GM10248 (cell line): ENCODE measurements at regions not wholly inside any gene's neighbourhood (a gene's known extent, or its start where the extent isn't known, plus 50 kb on each side); places are given as distances from the start of the nearest gene placed in this dataset.

ENCODE experiments used
- CTCF ChIA-PET: fragments of 300-600 bp; sonication (Branson Sonifier 250); formaldehyde crosslinking; extraction: SDS; loops from one replicate; lab custom pipeline; 2021; ENCODE audit warnings: antibody characterized with exemption; lab: Yijun Ruan, JAX
- POLR2A ChIA-PET: fragments of 350-650 bp; sonication (Branson Sonifier 250); formaldehyde crosslinking; extraction: SDS; loops from one replicate; lab custom pipeline; 2020; ENCODE audit warnings: antibody characterized with exemption; lab: Yijun Ruan, JAX
- DNase-seq: peaks from one replicate; pipeline ENCODE4 v3.0.0; 2012; ENCODE audit errors: extremely low spot score
- TF ChIP-seq, protein P1 (sequence below): IDR thresholded peaks from 2 replicates; pipeline ENCODE4 v1.5.1; 2012; ENCODE audit warnings: mild to moderate bottlenecking, low read depth; ENCODE audit errors: extremely low read depth, missing control alignments, control extremely low read depth

DNA sequence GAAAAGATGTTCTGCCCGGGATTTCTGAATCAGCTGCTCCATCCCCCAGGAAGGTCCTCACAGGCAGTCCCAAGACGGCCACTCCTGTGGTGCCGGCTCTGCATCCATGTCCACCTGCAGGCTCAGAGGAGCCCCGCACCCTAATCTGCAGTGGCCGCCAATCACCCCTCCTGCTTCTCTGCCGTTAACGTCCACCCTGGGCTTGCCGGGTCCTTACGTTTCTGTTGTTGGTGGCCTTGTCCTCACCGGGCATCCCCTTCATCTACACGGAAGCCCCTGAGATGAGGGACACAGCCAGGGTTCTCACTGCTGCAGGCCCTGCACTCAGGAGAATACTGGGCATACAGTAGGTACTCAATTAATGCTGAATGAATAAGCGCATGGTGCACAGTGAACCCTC is 131.5 kb upstream of the SNTG2 start:
- CTCF ChIA-PET = no interaction called here
- TF ChIP-seq, protein P1, sequence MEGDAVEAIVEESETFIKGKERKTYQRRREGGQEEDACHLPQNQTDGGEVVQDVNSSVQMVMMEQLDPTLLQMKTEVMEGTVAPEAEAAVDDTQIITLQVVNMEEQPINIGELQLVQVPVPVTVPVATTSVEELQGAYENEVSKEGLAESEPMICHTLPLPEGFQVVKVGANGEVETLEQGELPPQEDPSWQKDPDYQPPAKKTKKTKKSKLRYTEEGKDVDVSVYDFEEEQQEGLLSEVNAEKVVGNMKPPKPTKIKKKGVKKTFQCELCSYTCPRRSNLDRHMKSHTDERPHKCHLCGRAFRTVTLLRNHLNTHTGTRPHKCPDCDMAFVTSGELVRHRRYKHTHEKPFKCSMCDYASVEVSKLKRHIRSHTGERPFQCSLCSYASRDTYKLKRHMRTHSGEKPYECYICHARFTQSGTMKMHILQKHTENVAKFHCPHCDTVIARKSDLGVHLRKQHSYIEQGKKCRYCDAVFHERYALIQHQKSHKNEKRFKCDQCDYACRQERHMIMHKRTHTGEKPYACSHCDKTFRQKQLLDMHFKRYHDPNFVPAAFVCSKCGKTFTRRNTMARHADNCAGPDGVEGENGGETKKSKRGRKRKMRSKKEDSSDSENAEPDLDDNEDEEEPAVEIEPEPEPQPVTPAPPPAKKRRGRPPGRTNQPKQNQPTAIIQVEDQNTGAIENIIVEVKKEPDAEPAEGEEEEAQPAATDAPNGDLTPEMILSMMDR = no peak
- DNase-seq = no peak
- POLR2A ChIA-PET = no interaction called here

DNA sequence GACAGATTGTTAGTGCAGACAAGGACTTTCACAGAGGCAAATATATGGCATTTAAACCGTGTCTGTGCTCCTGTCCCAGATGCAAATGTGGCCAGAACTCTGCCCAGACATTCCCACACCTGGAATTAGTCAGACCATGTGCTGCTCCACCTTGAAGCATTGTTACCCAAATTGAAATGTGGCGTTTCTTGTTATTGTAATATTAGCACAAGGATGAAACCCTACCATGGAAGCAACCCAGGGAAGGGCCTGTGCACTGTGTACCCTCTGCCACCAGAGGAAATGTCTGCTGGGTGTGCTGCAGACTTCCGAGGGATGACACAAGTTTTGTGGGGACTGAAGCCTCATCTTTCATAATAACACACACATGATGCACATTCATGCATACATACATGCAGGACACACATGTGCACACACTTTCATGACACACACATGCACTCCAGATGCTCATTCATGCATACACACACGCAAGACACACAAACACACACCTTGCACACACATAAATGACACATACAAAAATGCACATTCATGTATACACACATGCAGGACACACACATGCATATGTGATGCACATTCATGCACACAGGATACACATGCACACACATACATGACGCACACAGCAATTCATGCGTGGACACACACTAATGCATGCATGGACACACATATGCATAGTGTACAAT is 133.2 kb upstream of the SNTG2 start:
- POLR2A ChIA-PET = no interaction called here
- TF ChIP-seq, protein P1 = no peak
- CTCF ChIA-PET = no interaction called here
- DNase-seq = no peak

DNA sequence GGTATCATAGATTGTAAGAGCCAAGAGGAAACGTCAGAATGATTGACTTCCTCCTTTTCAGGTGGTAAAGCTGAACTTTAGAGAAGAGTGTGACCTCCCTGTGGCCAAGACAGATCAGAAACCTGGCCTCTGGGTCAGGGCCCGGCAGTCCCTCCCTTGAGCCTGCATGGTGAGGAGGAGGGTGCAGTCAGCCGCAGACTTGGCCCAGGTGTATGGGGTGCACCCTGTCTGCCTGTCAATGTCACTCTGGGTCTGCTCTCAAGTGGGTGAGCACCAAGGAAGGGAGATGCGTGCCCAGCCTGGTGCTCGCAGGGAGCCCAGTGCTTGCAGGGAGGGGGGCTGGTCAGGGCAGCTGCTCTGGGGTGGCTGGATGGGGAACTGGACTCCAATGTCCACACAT is 134.4 kb upstream of the SNTG2 start:
- ChIA-PET POLR2A (no interaction called here), CTCF (no interaction called here)
- no peak for DNase-seq
- TF ChIP-seq, protein P1 = no peak

DNA sequence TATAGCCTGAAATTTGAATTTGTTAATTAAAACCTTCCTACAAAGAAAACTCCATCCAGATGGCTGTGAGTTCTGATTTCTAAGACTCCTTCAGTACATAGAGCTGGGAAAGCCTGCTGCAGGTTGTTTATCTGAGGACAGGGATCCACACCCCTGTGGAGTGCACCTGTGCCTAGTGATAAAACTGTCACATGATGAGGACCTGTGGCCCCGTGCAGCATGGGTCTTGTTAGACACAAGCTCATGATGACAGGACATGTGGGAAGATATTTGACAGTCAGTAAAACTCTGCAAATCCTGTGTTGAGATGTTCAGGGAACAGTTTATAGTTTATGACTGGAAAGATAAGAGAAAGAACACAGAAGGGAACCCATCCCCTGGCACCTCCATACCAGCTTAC is 133.2 kb upstream of the TMEM18 start:
- TF ChIP-seq, protein P1 = no peak
- POLR2A ChIA-PET = no interaction called here
- CTCF ChIA-PET = interaction anchor here (1.5 to 2.1 kb wide), 2 partner anchors 28 kb away, joined by 3 to 4 read pairs; no protein-coding TSS in a partner anchor
- DNase-seq = no peak

DNA sequence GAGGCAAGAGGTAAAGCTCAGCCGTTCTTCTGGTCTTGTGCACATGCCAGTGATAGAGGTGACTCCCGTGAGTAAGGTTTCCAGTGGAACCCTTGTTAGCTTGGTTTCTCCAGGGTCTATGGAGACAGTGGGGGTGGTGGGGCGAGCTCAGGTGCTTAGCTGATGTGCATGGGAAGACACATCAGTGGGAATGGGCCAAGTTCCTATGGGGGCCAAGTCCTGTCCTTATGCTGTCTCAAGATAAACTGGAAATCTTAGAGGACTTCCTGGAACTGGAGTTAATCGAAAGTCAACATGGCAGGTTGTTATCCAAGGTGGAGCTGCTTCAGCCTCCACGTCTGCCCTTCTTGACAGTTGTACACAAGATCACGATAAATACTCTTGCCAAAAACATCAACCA is 130.1 kb upstream of the TMEM18 start:
- ChIA-PET POLR2A (no interaction called here), CTCF (interaction anchor here (1.4 to 2.1 kb wide), 2 partner anchors 17 to 19 kb away, joined by 3 to 4 read pairs; no protein-coding TSS in a partner anchor)
- no peak for DNase-seq
- TF ChIP-seq, protein P1 = no peak

DNA sequence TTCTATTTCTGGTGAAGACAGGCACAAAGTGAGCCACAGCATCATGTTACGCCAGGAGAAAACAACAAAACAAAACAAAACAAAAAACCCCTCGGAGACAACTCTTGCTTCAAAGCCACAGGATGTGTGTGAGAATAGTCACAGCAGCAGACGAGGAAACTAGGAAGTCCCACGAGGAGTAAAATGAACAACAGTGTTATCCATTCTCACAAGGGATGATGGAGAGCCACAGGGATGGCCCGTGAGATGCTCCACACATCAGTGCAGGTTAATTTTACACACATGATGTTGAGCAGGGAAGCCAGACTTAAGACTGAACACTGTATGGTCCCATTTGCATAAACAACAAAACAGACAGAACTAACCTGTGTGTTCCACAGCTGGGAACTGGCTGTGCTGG is 128.5 kb upstream of the TMEM18 start:
- TF ChIP-seq, protein P1 = no peak
- CTCF ChIA-PET = interaction anchor here (2.1 kb wide), 1 partner anchor 18 kb away, joined by 4 read pairs; no protein-coding TSS in a partner anchor
- no peak for DNase-seq
- POLR2A ChIA-PET = no interaction called here
